ENCODE measurements at regions not wholly inside any gene's neighbourhood (a gene's known extent, or its start where the extent isn't known, plus 50 kb on each side); places are given as distances from the start of the nearest gene placed in this dataset.

DNA sequence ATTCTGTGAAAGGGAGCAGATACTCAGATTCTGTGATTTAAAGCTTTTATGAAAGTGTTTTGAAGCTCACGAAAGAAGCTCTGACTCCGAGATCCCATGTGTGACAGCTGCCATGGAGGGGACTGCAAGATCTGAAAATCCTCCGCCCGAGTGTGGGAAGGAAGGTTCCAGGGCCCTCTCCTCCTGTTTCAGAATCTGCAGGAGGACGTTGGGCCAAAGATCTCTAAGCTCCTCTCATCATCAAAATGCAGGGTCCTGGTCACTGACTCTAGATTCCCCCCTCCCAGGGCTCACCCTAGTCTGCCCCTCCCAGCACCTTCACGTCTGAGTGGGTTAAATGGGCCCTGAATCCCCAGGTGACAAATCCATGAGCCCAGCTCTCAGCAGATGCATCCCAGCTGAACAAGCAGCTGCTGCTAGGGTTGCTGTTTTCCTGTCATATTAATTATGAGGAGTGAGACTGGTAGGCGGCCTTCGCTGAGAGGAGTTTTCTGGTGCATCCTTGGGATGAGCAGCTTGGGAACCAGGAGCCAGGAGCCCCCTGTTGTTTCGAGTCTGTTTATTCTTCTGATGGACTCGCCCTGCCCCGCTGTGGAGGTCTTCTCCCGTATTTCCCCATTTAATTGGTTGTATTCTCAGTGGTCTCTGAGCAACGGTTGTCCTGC lies 402.0 kb downstream of the MATN1 start:
- FAIRE-seq: no peak
- Mint-ChIP-seq H3K9me3 (ENCODE audit: unreplicated experiment) (peaks cover 5% of the 10 kb centered on the region), H3K27ac (ENCODE audit: unreplicated experiment) (no peak overlapping the region), H3K36me3 (ENCODE audit: low read depth, unreplicated experiment) (no peaks in the 10 kb centered on the region), H3K27me3 (ENCODE audit: low read depth, unreplicated experiment) (peaks cover 56% of the 10 kb centered on the region), H3K4me3 (ENCODE audit: unreplicated experiment) (no peak overlapping the region), H3K4me1 (ENCODE audit: low read depth, unreplicated experiment) (peaks cover 3% of the 10 kb centered on the region)
- Histone ChIP-seq H3K9me3 (ENCODE audit: insufficient read depth, low read depth, low read length) (no peaks in the 10 kb centered on the region), H4K20me1 (ENCODE audit: insufficient read depth, low read length) (no peaks in the 10 kb centered on the region), H3K4me3 (ENCODE audit: insufficient read depth, low read depth, low read length) (no peak overlapping the region), H3K36me3 (ENCODE audit: insufficient read depth, low read length) (no peaks in the 10 kb centered on the region), H2AFZ (ENCODE audit: low read depth, low read length) (no peak overlapping the region), H3K79me2 (ENCODE audit: insufficient read depth, low read length) (no peaks in the 10 kb centered on the region), H3K9ac (ENCODE audit: low read length) (no peak overlapping the region), H3K4me1 (ENCODE audit: insufficient read depth, low read length) (no peaks in the 10 kb centered on the region), H3K27me3 (ENCODE audit: insufficient read depth, low read length) (peaks cover 9% of the 10 kb centered on the region), H3K27ac (ENCODE audit: low read depth, low read length) (no peak overlapping the region), H3K4me2 (ENCODE audit: low read length) (no peak overlapping the region)
- DNase-seq (ENCODE audit: low read depth): no peak
- TF ChIP-seq EZH2 (IDR thresholded peaks at IDR 0.05; ENCODE audit: insufficient read depth, low read length): no peak

DNA sequence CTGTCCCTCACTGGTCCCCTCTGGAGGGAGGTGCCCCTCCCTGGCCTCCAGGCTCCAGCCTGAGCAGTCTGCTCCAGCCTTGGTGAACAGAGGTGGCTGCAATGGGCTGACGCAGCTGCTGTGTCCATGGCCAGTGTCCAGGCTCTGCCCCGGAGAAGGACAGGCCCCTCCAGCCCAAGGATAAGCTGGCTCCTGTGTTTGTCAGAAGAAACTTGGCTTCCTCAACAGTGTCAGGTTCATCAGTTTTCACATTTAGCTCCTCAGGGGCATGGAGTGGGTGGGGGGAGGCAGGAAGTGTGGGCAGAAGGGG lies 402.8 kb downstream of the MATN1 start:
- TF ChIP-seq CTCF (IDR thresholded peaks at IDR 0.05; ENCODE audit: insufficient read depth, low read depth, low read length) (no peak), EZH2 (IDR thresholded peaks at IDR 0.05; ENCODE audit: insufficient read depth, low read length) (no peak)
- H3K9ac ChIP-seq (ENCODE audit: low read length): no peak overlapping the region
- no peak overlapping the region for H2AFZ ChIP-seq (ENCODE audit: low read depth, low read length)
- H3K36me3 ChIP-seq (ENCODE audit: insufficient read depth, low read length): no peaks in the 10 kb centered on the region
- no peak overlapping the region for H3K4me3 ChIP-seq (ENCODE audit: insufficient read depth, low read depth, low read length)
- no peaks in the 10 kb centered on the region for H3K4me1 ChIP-seq (ENCODE audit: insufficient read depth, low read length)
- Mint-ChIP-seq H3K4me3 (ENCODE audit: unreplicated experiment) (no peak overlapping the region), H3K27me3 (ENCODE audit: low read depth, unreplicated experiment) (peaks cover 60% of the 10 kb centered on the region), H3K27ac (ENCODE audit: unreplicated experiment) (no peak overlapping the region), H3K4me1 (ENCODE audit: low read depth, unreplicated experiment) (peaks cover 3% of the 10 kb centered on the region), H3K36me3 (ENCODE audit: low read depth, unreplicated experiment) (no peaks in the 10 kb centered on the region), H3K9me3 (ENCODE audit: unreplicated experiment) (peaks cover 10% of the 10 kb centered on the region)
- no peaks in the 10 kb centered on the region for H4K20me1 ChIP-seq (ENCODE audit: insufficient read depth, low read length)
- no peak for DNase-seq (ENCODE audit: low read depth)
- H3K9me3 ChIP-seq (ENCODE audit: insufficient read depth, low read depth, low read length): no peaks in the 10 kb centered on the region
- H3K79me2 ChIP-seq (ENCODE audit: insufficient read depth, low read length): no peaks in the 10 kb centered on the region
- no peak overlapping the region for H3K4me2 ChIP-seq (ENCODE audit: low read length)
- H3K27ac ChIP-seq (ENCODE audit: low read depth, low read length): no peak overlapping the region
- FAIRE-seq: no peak
- H3K27me3 ChIP-seq (ENCODE audit: insufficient read depth, low read length): peaks cover 9% of the 10 kb centered on the region

- H3K4me1 Mint-ChIP-seq (ENCODE audit: low read depth, unreplicated experiment): peaks cover 3% of the 10 kb centered on the region
- no peaks in the 10 kb centered on the region for H4K20me1 ChIP-seq (ENCODE audit: insufficient read depth, low read length)
Measured at GRCh38 chr1:30319765-30320580, 403.4 kb downstream of the MATN1 start.

More at GRCh38 chr1:30319765-30320580, 403.4 kb downstream of the MATN1 start:
- no peak overlapping the region for H3K4me3 Mint-ChIP-seq (ENCODE audit: unreplicated experiment)
- H3K27ac Mint-ChIP-seq (ENCODE audit: unreplicated experiment): no peak overlapping the region
- Histone ChIP-seq H3K4me2 (ENCODE audit: low read length) (no peak overlapping the region), H3K27ac (ENCODE audit: low read depth, low read length) (no peak overlapping the region), H3K36me3 (ENCODE audit: insufficient read depth, low read length) (no peaks in the 10 kb centered on the region), H2AFZ (ENCODE audit: low read depth, low read length) (no peak overlapping the region), H3K9ac (ENCODE audit: low read length) (no peak overlapping the region), H3K9me3 (ENCODE audit: insufficient read depth, low read depth, low read length) (no peaks in the 10 kb centered on the region), H3K4me3 (ENCODE audit: insufficient read depth, low read depth, low read length) (no peak overlapping the region), H3K4me1 (ENCODE audit: insufficient read depth, low read length) (no peaks in the 10 kb centered on the region), H3K27me3 (ENCODE audit: insufficient read depth, low read length) (peaks cover 9% of the 10 kb centered on the region), H3K79me2 (ENCODE audit: insufficient read depth, low read length) (no peaks in the 10 kb centered on the region)
- DNase-seq (ENCODE audit: low read depth): no peak
- peaks cover 10% of the 10 kb centered on the region for H3K9me3 Mint-ChIP-seq (ENCODE audit: unreplicated experiment)
- H3K36me3 Mint-ChIP-seq (ENCODE audit: low read depth, unreplicated experiment): no peaks in the 10 kb centered on the region
- FAIRE-seq: no peak
- TF ChIP-seq CTCF (IDR thresholded peaks at IDR 0.05; ENCODE audit: insufficient read depth, low read depth, low read length) (no peak), EZH2 (IDR thresholded peaks at IDR 0.05; ENCODE audit: insufficient read depth, low read length) (no peak)
- H3K27me3 Mint-ChIP-seq (ENCODE audit: low read depth, unreplicated experiment): peaks cover 64% of the 10 kb centered on the region
